Stimulated activated CD4-positive, alpha-beta T cell treated with anti-CD3 and anti-CD28 coated beads, TNF-alpha, amount 100 ng/mL, for 24 hours (primary cell): ENCODE measurements at regions not wholly inside any gene's neighbourhood (a gene's known extent, or its start where the extent isn't known, plus 50 kb on each side); places are given as distances from the start of the nearest gene placed in this dataset.

Source experiments
- DNase-seq, 3 experiments: peaks; one replicate each; pipeline ENCODE4 v3.0.0-alpha.2; 2020; ENCODE audit warnings: low read depth in 3 of 3

- no peak for DNase-seq
Measured at GRCh38 chr6:113449051-113449450, 408.1 kb upstream of the MARCKS start.

- DNase-seq: no peak
Measured at GRCh38 chr6:113450061-113450465, 407.1 kb upstream of the MARCKS start.

GRCh38 chr6:113451049-113451448, 406.1 kb upstream of the MARCKS start:
- no peak for DNase-seq

GRCh38 chr6:113457198-113457597, 399.9 kb upstream of the MARCKS start:
- DNase-seq: no peak

GRCh38 chr6:113457751-113458150, 399.4 kb upstream of the MARCKS start:
- DNase-seq: no peak

GRCh38 chr6:113458368-113459010, 398.7 kb upstream of the MARCKS start:
- no peak for DNase-seq

GRCh38 chr6:113461153-113461932, 395.8 kb upstream of the MARCKS start:
- no peak for DNase-seq

GRCh38 chr6:113464536-113464935, 392.6 kb upstream of the MARCKS start:
- DNase-seq: no peak

GRCh38 chr6:113464960-113465359, 392.2 kb upstream of the MARCKS start:
- no peak for DNase-seq

- no peak for DNase-seq
Measured at GRCh38 chr6:113466526-113466925, 390.6 kb upstream of the MARCKS start.

GRCh38 chr6:113475392-113475791, 381.8 kb upstream of the MARCKS start:
- DNase-seq: no peak

GRCh38 chr6:113476937-113477839, 380.0 kb upstream of the MARCKS start:
- no peak for DNase-seq

GRCh38 chr6:113480616-113481015, 376.5 kb upstream of the MARCKS start:
- DNase-seq: no peak

- no peak for DNase-seq
Measured at GRCh38 chr6:113481458-113481857, 375.7 kb upstream of the MARCKS start.

- DNase-seq: no peak
Measured at GRCh38 chr6:113481910-113482309, 375.2 kb upstream of the MARCKS start.

GRCh38 chr6:113482771-113483170, 374.4 kb upstream of the MARCKS start:
- no peak for DNase-seq

- no peak for DNase-seq
Measured at GRCh38 chr6:113486199-113486598, 370.9 kb upstream of the MARCKS start.

- no peak for DNase-seq
Measured at GRCh38 chr6:113487489-113488058, 369.6 kb upstream of the MARCKS start.

GRCh38 chr6:113488061-113488460, 369.1 kb upstream of the MARCKS start:
- DNase-seq: no peak

GRCh38 chr6:113488812-113489685, 368.1 kb upstream of the MARCKS start:
- no peak for DNase-seq
